ENCODE measurements at regions not wholly inside any gene's neighbourhood (a gene's known extent, or its start where the extent isn't known, plus 50 kb on each side); places are given as distances from the start of the nearest gene placed in this dataset.

DNA sequence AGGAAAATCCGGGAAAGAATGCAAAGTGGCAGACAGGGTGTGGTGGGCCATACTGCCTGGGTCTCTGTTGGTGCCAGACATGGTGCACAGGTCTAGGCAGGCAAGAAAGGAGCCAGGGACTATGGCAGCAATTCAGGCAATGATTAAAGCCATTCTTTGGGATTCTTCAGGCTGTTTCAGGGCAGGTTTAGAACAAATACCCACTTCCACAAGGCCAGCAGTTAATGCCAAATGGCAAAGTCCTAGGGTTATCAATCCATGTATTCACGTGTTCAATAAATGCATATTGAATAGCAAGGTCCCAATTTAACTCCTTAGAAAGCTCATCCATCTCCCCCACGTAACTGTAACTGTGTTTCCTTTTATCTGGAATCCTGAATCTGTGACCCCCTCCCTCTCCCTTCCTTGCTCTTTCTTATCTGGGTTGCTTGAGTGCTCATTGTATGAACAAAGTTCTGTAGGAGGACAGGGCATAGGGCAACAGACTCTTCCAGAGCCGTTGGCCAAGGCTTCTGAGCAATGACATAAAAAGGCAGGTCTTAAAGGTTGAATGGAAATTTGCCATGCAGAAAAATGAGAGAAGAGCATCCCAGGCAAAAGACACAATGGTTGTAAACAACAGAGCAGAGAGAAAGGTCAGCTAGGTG, 146.8 kb upstream of the KLHL29 start (continued):
- TF ChIP-seq, protein P1, sequence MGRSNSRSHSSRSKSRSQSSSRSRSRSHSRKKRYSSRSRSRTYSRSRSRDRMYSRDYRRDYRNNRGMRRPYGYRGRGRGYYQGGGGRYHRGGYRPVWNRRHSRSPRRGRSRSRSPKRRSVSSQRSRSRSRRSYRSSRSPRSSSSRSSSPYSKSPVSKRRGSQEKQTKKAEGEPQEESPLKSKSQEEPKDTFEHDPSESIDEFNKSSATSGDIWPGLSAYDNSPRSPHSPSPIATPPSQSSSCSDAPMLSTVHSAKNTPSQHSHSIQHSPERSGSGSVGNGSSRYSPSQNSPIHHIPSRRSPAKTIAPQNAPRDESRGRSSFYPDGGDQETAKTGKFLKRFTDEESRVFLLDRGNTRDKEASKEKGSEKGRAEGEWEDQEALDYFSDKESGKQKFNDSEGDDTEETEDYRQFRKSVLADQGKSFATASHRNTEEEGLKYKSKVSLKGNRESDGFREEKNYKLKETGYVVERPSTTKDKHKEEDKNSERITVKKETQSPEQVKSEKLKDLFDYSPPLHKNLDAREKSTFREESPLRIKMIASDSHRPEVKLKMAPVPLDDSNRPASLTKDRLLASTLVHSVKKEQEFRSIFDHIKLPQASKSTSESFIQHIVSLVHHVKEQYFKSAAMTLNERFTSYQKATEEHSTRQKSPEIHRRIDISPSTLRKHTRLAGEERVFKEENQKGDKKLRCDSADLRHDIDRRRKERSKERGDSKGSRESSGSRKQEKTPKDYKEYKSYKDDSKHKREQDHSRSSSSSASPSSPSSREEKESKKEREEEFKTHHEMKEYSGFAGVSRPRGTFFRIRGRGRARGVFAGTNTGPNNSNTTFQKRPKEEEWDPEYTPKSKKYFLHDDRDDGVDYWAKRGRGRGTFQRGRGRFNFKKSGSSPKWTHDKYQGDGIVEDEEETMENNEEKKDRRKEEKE (IDR thresholded peaks at IDR 0.05), result no peak

DNA sequence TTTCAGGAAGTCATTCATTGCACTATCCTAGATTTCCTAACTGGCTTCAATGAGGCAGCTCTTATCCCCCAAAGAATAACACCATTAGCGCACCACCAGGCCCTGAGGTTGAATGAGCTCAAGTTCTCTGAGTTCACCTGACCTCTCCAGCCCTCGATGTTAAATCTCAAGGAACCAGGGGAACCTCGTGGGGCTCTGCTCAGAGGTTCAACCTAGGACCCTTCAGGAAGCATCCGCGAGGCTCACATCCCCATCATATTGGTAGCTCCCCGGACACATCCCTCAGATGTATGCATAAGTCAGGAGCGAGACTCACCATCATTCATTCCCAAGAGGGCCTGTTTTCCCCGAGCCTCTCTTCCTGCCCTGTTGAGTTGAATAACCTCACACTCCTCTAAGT, 145.6 kb upstream of the KLHL29 start:
- FAIRE-seq, result no peak
- in situ Hi-C loops (cut with HindIII; ENCODE audit: extremely low pct_ligation_motif_present, low pct_unique_long_range_greater_than_20kb), result no loop called here
- 19% methylated on average over 8 of the region's 8 CpGs for WGBS (ENCODE audit: low lambda C conversion rate)

DNA sequence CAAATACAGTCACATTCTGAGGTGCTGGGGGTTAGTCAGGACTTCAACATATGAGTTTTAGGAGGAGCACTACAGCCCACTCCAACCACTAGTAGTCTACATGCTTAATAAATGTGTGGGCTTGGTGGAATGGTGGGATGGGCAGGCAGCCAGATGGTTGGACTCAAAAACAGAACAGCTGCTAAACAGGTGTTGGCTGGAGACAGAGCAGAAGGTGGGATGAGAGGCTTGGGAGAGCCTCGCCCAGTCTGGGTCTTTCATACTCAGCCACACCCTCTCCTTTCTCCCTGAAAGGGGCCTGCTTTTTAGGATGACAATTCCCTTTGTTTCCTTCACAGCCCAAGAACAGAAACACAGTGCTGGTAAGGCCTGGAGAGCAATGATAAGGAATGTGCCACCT, 143.9 kb upstream of the KLHL29 start:
- FAIRE-seq (no peak), ATAC-seq (no peak), DNase-seq (ENCODE audit: low spot score) (no peak)
- H2AFZ ChIP-seq (ENCODE audit: low read length), result no peak overlapping the region
- H3K4me2 ChIP-seq (ENCODE audit: low read depth, low read length), result no peak overlapping the region
- no peaks in the 10 kb centered on the region for H3K36me3 ChIP-seq (replicated peaks in 1 of 2; ENCODE audit: control insufficient read depth in 1 of 2, insufficient read depth in 2 of 2, low read length in 2 of 2)
- CTCF ChIA-PET (ENCODE audit: low intra/inter-chr PET ratio, low total read pairs), result no interaction called here
- in situ Hi-C loops (cut with HindIII; ENCODE audit: extremely low pct_ligation_motif_present, low pct_unique_long_range_greater_than_20kb), result no loop called here
- POLR2A ChIA-PET, result no interaction called here
- H3K27ac ChIP-seq (ENCODE audit: extremely low read length, insufficient read depth, low read length), result no peak overlapping the region
- H3K79me2 ChIP-seq (ENCODE audit: insufficient read depth, low read length), result no peaks in the 10 kb centered on the region
- WGBS (ENCODE audit: low lambda C conversion rate), result 13% methylated on average over 1 of the region's 1 CpG
- H3K27me3 ChIP-seq (ENCODE audit: control insufficient read depth in 1 of 2, insufficient read depth in 2 of 2, low read length in 2 of 2), result 0 out of 5 replicates have a peak, but pooled peaks cover 0 to 1% of the 10 kb centered on the region in 2 experiments
- BruUV-seq (replicated peaks), result no TSS peak
- no peaks in the 10 kb centered on the region for H3K9me3 ChIP-seq (ENCODE audit: low read length)
- H3K9ac ChIP-seq (ENCODE audit: insufficient read depth, low read depth, low read length), result no peak overlapping the region
- TF ChIP-seq JUND (CRISPR knock-in tag; IDR thresholded peaks at IDR 0.05) (no peak), ZNF883 (CRISPR knock-in tag; IDR thresholded peaks at IDR 0.05; ENCODE audit: not compliant biosample characterization) (no peak), BHLHE40 (IDR thresholded peaks at IDR 0.05; ENCODE audit: low read length) (no peak), ZNF790 (CRISPR knock-in tag; IDR thresholded peaks at IDR 0.05; ENCODE audit: borderline replicate concordance) (no peak), ZNF44 (CRISPR knock-in tag; IDR thresholded peaks at IDR 0.05) (no peak)
- TF ChIP-seq, protein P2, sequence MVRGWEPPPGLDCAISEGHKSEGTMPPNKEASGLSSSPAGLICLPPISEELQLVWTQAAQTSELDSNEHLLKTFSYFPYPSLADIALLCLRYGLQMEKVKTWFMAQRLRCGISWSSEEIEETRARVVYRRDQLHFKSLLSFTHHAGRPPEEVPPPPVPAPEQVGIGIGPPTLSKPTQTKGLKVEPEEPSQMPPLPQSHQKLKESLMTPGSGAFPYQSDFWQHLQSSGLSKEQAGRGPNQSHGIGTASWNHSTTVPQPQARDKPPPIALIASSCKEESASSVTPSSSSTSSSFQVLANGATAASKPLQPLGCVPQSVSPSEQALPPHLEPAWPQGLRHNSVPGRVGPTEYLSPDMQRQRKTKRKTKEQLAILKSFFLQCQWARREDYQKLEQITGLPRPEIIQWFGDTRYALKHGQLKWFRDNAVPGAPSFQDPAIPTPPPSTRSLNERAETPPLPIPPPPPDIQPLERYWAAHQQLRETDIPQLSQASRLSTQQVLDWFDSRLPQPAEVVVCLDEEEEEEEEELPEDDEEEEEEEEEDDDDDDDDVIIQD (CRISPR knock-in tag; IDR thresholded peaks at IDR 0.05; ENCODE audit: low read depth), result no peak
- TF ChIP-seq, protein P3, sequence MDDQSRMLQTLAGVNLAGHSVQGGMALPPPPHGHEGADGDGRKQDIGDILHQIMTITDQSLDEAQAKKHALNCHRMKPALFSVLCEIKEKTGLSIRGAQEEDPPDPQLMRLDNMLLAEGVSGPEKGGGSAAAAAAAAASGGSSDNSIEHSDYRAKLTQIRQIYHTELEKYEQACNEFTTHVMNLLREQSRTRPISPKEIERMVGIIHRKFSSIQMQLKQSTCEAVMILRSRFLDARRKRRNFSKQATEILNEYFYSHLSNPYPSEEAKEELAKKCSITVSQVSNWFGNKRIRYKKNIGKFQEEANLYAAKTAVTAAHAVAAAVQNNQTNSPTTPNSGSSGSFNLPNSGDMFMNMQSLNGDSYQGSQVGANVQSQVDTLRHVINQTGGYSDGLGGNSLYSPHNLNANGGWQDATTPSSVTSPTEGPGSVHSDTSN (CRISPR knock-in tag; IDR thresholded peaks at IDR 0.05; ENCODE audit: borderline replicate concordance), result no peak
- H3K4me1 ChIP-seq (ENCODE audit: insufficient read depth, low read length), result no peaks in the 10 kb centered on the region
- no peak overlapping the region for H3K4me3 ChIP-seq (replicated peaks in 1 of 3; ENCODE audit: insufficient read depth in 1 of 3, low read depth in 2 of 3, low read length in 3 of 3)
- H4K20me1 ChIP-seq (ENCODE audit: insufficient read depth, low read length), result no peaks in the 10 kb centered on the region
- intact Hi-C loops (cut with micrococcal nuclease; ENCODE audit: unreplicated experiment), result no loop called here

More for the DNA sequence above, 145.6 kb upstream of the KLHL29 start:
- TF ChIP-seq SYNCRIP (IDR thresholded peaks at IDR 0.05; ENCODE audit: insufficient read depth, low read depth, low read length) (no peak), IKZF1 (IDR thresholded peaks at IDR 0.05) (no peak), FOXA1 (IDR thresholded peaks at IDR 0.05) (no peak), FOXA1 (CRISPR knock-in tag; IDR thresholded peaks at IDR 0.05) (no peak), ZNF101 (CRISPR knock-in tag; IDR thresholded peaks at IDR 0.05; ENCODE audit: borderline replicate concordance, low read depth) (no peak), ZNF501 (CRISPR knock-in tag; IDR thresholded peaks at IDR 0.05) (no peak)
- H3K27ac ChIP-seq (ENCODE audit: extremely low read length, insufficient read depth, low read length), result no peak overlapping the region
- 0 out of 5 replicates have a peak, but pooled peaks cover 0 to 1% of the 10 kb centered on the region in 2 experiments for H3K27me3 ChIP-seq (ENCODE audit: control insufficient read depth in 1 of 2, insufficient read depth in 2 of 2, low read length in 2 of 2)
- no peak for ATAC-seq
- no peak overlapping the region for H3K4me3 ChIP-seq (replicated peaks in 1 of 3; ENCODE audit: insufficient read depth in 1 of 3, low read depth in 2 of 3, low read length in 3 of 3)
- no peaks in the 10 kb centered on the region for H3K4me1 ChIP-seq (ENCODE audit: insufficient read depth, low read length)
- no peak overlapping the region for H3K9ac ChIP-seq (ENCODE audit: insufficient read depth, low read depth, low read length)
- H4K20me1 ChIP-seq (ENCODE audit: insufficient read depth, low read length), result no peaks in the 10 kb centered on the region
- H3K79me2 ChIP-seq (ENCODE audit: insufficient read depth, low read length), result no peaks in the 10 kb centered on the region
- no peak overlapping the region for H2AFZ ChIP-seq (ENCODE audit: low read length)
- no peak for DNase-seq (ENCODE audit: low spot score)
- no peak overlapping the region for H3K4me2 ChIP-seq (ENCODE audit: low read depth, low read length)
- BruUV-seq (replicated peaks), result no TSS peak
- ChIA-PET POLR2A (no interaction called here), CTCF (ENCODE audit: low intra/inter-chr PET ratio, low total read pairs) (no interaction called here)
- intact Hi-C loops (cut with micrococcal nuclease; ENCODE audit: unreplicated experiment), result no loop called here
- H3K9me3 ChIP-seq (ENCODE audit: low read length), result no peaks in the 10 kb centered on the region
- H3K36me3 ChIP-seq (replicated peaks in 1 of 2; ENCODE audit: control insufficient read depth in 1 of 2, insufficient read depth in 2 of 2, low read length in 2 of 2), result no peaks in the 10 kb centered on the region

Measured in HepG2 (cell line).